Activated CD8-positive, alpha-beta T cell treated with anti-CD3 and anti-CD28 coated beads for 36 hours (primary cell): ENCODE measurements at regions not wholly inside any gene's neighbourhood (a gene's known extent, or its start where the extent isn't known, plus 50 kb on each side); places are given as distances from the start of the nearest gene placed in this dataset.

ENCODE experiments used
- ATAC-seq: fragments of 200-7000 bp; cut with Tn5 transposase; one replicate; pipeline ENCODE4 v1.10.0; 2021; ENCODE audit warnings: mild to moderate bottlenecking, moderate library complexity
- CTCF ChIA-PET: fragments of 350-600 bp; sonication (Branson Sonifier 250); formaldehyde crosslinking; loops from one replicate; lab custom pipeline; 2021; ENCODE audit warnings: antibody characterized with exemption; lab: Charles Lee
- POLR2A ChIA-PET: fragments of 350-600 bp; sonication (Branson Sonifier 250); formaldehyde crosslinking; loops from one replicate; lab custom pipeline; 2021; ENCODE audit warnings: antibody characterized with exemption; lab: Charles Lee
- DNase-seq: peaks from one replicate; pipeline ENCODE4 v3.0.0-alpha.2; 2020
- H3K27ac Mint-ChIP-seq: one replicate; pipeline ENCODE4 v1.8.0; 2021; ENCODE audit warnings: mild to moderate bottlenecking, mixed read lengths
- H3K27me3 Mint-ChIP-seq: one replicate; pipeline ENCODE4 v1.8.0; 2021; ENCODE audit warnings: mixed read lengths
- H3K36me3 Mint-ChIP-seq: one replicate; pipeline ENCODE4 v1.8.0; 2021; ENCODE audit warnings: low read depth, mixed read lengths
- H3K4me1 Mint-ChIP-seq: one replicate; pipeline ENCODE4 v1.8.0; 2021; ENCODE audit warnings: low read depth, mixed read lengths
- H3K4me3 Mint-ChIP-seq: one replicate; pipeline ENCODE4 v1.8.0; 2021; ENCODE audit warnings: mild to moderate bottlenecking, moderate library complexity, mixed read lengths
- H3K9me3 Mint-ChIP-seq: one replicate; pipeline ENCODE4 v1.8.0; 2021; ENCODE audit warnings: mixed read lengths
- CTCF ChIP-seq: fragments of 200-600 bp; IDR thresholded peaks from one replicate; pipeline ENCODE4 v1.8.0; 2022; ENCODE audit warnings: antibody characterized with exemption, mild to moderate bottlenecking
- intact Hi-C: fragments of 100-400 bp; cut with micrococcal nuclease; formaldehyde crosslinking; loops from one replicate; pipeline ENCODE4 v1.10.0; 2022

- CTCF ChIA-PET: no interaction called here
Measured at GRCh38 chr22:27552863-27553262, 248.7 kb downstream of the MN1 start.

GRCh38 chr22:27554106-27554811, 247.3 kb downstream of the MN1 start:
- no peak for ATAC-seq
- no peak overlapping the region for H3K4me3 Mint-ChIP-seq
- ChIA-PET POLR2A (no interaction called here), CTCF (no interaction called here)
- no peaks in the 10 kb centered on the region for H3K9me3 Mint-ChIP-seq
- no peaks in the 10 kb centered on the region for H3K4me1 Mint-ChIP-seq
- intact Hi-C loops: no loop called here
- no peak overlapping the region for H3K27ac Mint-ChIP-seq
- TF ChIP-seq CTCF: no peak
- no peaks in the 10 kb centered on the region for H3K27me3 Mint-ChIP-seq
- DNase-seq: no peak
- H3K36me3 Mint-ChIP-seq: no peaks in the 10 kb centered on the region

More at GRCh38 chr22:27552863-27553262, 248.7 kb downstream of the MN1 start:
- intact Hi-C loops: no loop called here
- DNase-seq: no peak
- Mint-ChIP-seq H3K4me3 (no peak overlapping the region), H3K9me3 (no peaks in the 10 kb centered on the region), H3K4me1 (no peaks in the 10 kb centered on the region), H3K27me3 (no peaks in the 10 kb centered on the region), H3K36me3 (no peaks in the 10 kb centered on the region), H3K27ac (no peak overlapping the region)
- POLR2A ChIA-PET: no interaction called here
- TF ChIP-seq CTCF: no peak
- ATAC-seq: no peak

- Mint-ChIP-seq H3K4me3 (no peak overlapping the region), H3K4me1 (no peaks in the 10 kb centered on the region), H3K36me3 (no peaks in the 10 kb centered on the region), H3K27me3 (no peaks in the 10 kb centered on the region), H3K27ac (no peak overlapping the region), H3K9me3 (no peaks in the 10 kb centered on the region)
- POLR2A ChIA-PET: no interaction called here
- no peak for TF ChIP-seq CTCF
- intact Hi-C loops: no loop called here
- ATAC-seq (no peak), DNase-seq (no peak)
- CTCF ChIA-PET: no interaction called here
Measured at GRCh38 chr22:27554841-27555456, 246.6 kb downstream of the MN1 start.

GRCh38 chr22:27556371-27556770, 245.2 kb downstream of the MN1 start:
- H3K9me3 Mint-ChIP-seq: no peaks in the 10 kb centered on the region
- no peak for DNase-seq
- ChIA-PET POLR2A (no interaction called here), CTCF (no interaction called here)
- intact Hi-C loops: no loop called here
- no peaks in the 10 kb centered on the region for H3K36me3 Mint-ChIP-seq
- H3K27me3 Mint-ChIP-seq: no peaks in the 10 kb centered on the region
- H3K4me1 Mint-ChIP-seq: no peaks in the 10 kb centered on the region
- no peak overlapping the region for H3K4me3 Mint-ChIP-seq
- TF ChIP-seq CTCF: no peak
- ATAC-seq: no peak
- H3K27ac Mint-ChIP-seq: no peak overlapping the region

- H3K27me3 Mint-ChIP-seq: no peaks in the 10 kb centered on the region
- no peaks in the 10 kb centered on the region for H3K4me1 Mint-ChIP-seq
- no peaks in the 10 kb centered on the region for H3K9me3 Mint-ChIP-seq
- no peak overlapping the region for H3K4me3 Mint-ChIP-seq
- ChIA-PET POLR2A (no interaction called here), CTCF (no interaction called here)
- intact Hi-C loops: no loop called here
- no peak overlapping the region for H3K27ac Mint-ChIP-seq
- no peaks in the 10 kb centered on the region for H3K36me3 Mint-ChIP-seq
- DNase-seq (no peak), ATAC-seq (no peak)
- TF ChIP-seq CTCF: no peak
Measured at GRCh38 chr22:27557286-27558008, 244.1 kb downstream of the MN1 start.
